ENCODE measurements at regions not wholly inside any gene's neighbourhood (a gene's known extent, or its start where the extent isn't known, plus 50 kb on each side); places are given as distances from the start of the nearest gene placed in this dataset.

DNA sequence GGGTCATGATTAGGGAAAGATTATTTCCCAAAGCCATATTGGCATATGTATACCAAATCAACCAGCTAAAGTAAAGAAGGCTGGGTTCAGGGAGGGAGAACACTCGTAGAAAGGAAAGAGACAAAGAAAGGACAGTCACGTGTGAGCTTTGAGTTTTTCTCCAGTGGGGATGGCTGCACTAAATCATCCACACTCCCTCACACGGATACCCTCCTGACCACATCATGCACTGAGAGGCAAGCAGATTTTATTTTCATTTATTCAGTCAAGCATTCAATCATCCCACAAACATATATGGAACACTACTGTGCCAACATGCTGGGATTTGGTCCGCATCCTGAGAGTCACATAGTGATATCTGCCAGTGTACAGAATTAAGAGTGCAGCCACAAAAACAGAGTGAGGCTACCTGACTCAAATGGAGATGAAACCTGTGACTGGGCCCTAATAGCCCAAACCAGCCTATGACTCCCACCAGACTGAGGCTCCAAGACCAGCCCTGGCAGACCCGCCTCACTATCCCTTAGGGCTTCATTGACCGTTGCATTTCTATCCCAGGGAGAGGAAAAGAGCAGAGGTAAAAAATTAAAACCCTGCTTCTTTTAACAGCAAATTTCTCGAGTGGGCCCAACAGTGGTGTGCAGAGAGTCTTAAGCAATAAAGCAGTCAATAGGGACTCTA lies 155.9 kb downstream of the BARHL2 start:
- TF ChIP-seq POLR2A (IDR thresholded peaks at IDR 0.05) (no peak), CTCF (IDR thresholded peaks at IDR 0.05) (no peak)

Measured in breast epithelium (tissue), 3 donors.